HG02852 (cell line): ENCODE measurements at regions not wholly inside any gene's neighbourhood (a gene's known extent, or its start where the extent isn't known, plus 50 kb on each side); places are given as distances from the start of the nearest gene placed in this dataset.

Source experiments
- ATAC-seq: cut with Tn5 transposase; IDR thresholded peaks from one replicate; pipeline ENCODE4 v1.9.1; 2021; ENCODE audit warnings: mild to moderate bottlenecking, moderate library complexity; ENCODE audit not compliant: unreplicated experiment

- ATAC-seq = no peak
Observed at GRCh38 chr10:94180576-94180975, 182.2 kb downstream of the NOC3L start.

- ATAC-seq = no peak
Observed at GRCh38 chr10:94183666-94184264, 179.0 kb downstream of the NOC3L start.

GRCh38 chr10:94186722-94187121 is 176.0 kb downstream of the NOC3L start:
- no peak for ATAC-seq

- ATAC-seq = no peak
Observed at GRCh38 chr10:94192333-94192732, 170.4 kb downstream of the NOC3L start.

GRCh38 chr10:94192974-94193373 is 169.8 kb downstream of the NOC3L start:
- ATAC-seq = no peak

GRCh38 chr10:94193466-94193924 is 169.2 kb downstream of the NOC3L start:
- no peak for ATAC-seq

- no peak for ATAC-seq
Observed at GRCh38 chr10:94194256-94194655, 168.5 kb downstream of the NOC3L start.

- no peak for ATAC-seq
Observed at GRCh38 chr10:94197241-94197640, 165.5 kb downstream of the NOC3L start.

- ATAC-seq = no peak
Observed at GRCh38 chr10:94198324-94198723, 164.4 kb downstream of the NOC3L start.

- ATAC-seq = no peak
Observed at GRCh38 chr10:94199565-94199964, 163.2 kb downstream of the NOC3L start.

- ATAC-seq = no peak
Observed at GRCh38 chr10:94200146-94200837, 162.4 kb downstream of the NOC3L start.

- ATAC-seq = no peak
Observed at GRCh38 chr10:94205396-94205831, 157.3 kb downstream of the NOC3L start.

- ATAC-seq = no peak
Observed at GRCh38 chr10:94206176-94206575, 156.6 kb downstream of the NOC3L start.

- no peak for ATAC-seq
Observed at GRCh38 chr10:94208315-94208714, 154.4 kb downstream of the NOC3L start.

GRCh38 chr10:94210440-94211168 is 152.1 kb downstream of the NOC3L start:
- no peak for ATAC-seq

GRCh38 chr10:94211169-94211510 is 151.6 kb downstream of the NOC3L start:
- ATAC-seq = no peak

- no peak for ATAC-seq
Observed at GRCh38 chr10:94213001-94213530, 149.7 kb downstream of the NOC3L start.

- no peak for ATAC-seq
Observed at GRCh38 chr10:94213980-94214379, 148.8 kb downstream of the NOC3L start.

- no peak for ATAC-seq
Observed at GRCh38 chr10:94214481-94214893, 148.3 kb downstream of the NOC3L start.

GRCh38 chr10:94216201-94216600 is 146.5 kb downstream of the NOC3L start:
- ATAC-seq = no peak

GRCh38 chr10:94217411-94217810 is 145.3 kb downstream of the NOC3L start:
- ATAC-seq = no peak
